ENCODE measurements at regions not wholly inside any gene's neighbourhood (a gene's known extent, or its start where the extent isn't known, plus 50 kb on each side); places are given as distances from the start of the nearest gene placed in this dataset.

- Histone ChIP-seq H3K27ac (ENCODE audit: low read depth in 1 of 2, low read length in 1 of 2) (no peak overlapping the region), H3K27me3 (ENCODE audit: control insufficient read depth in 3 of 3, insufficient read depth in 3 of 3, low read length in 2 of 3) (peaks cover 0 to 8% (median 0%) of the 10 kb centered on the region in 3 donors), H3K36me3 (ENCODE audit: control insufficient read depth in 4 of 4, insufficient read depth in 4 of 4, low read length in 4 of 4) (no peaks in the 10 kb centered on the region), H3K9me3 (ENCODE audit: control insufficient read depth in 4 of 4, insufficient read depth in 3 of 4, low read length in 3 of 4) (no peaks in the 10 kb centered on the region), H3K4me3 (no peak overlapping the region), H3K4me1 (ENCODE audit: control insufficient read depth in 5 of 5, insufficient read depth in 5 of 5, low read length in 5 of 5) (no peaks in the 10 kb centered on the region), H3K9ac (ENCODE audit: insufficient read depth in 1 of 2, low read length in 2 of 2) (no peak overlapping the region)
- no peak for DNase-seq
- TF ChIP-seq, protein P1, sequence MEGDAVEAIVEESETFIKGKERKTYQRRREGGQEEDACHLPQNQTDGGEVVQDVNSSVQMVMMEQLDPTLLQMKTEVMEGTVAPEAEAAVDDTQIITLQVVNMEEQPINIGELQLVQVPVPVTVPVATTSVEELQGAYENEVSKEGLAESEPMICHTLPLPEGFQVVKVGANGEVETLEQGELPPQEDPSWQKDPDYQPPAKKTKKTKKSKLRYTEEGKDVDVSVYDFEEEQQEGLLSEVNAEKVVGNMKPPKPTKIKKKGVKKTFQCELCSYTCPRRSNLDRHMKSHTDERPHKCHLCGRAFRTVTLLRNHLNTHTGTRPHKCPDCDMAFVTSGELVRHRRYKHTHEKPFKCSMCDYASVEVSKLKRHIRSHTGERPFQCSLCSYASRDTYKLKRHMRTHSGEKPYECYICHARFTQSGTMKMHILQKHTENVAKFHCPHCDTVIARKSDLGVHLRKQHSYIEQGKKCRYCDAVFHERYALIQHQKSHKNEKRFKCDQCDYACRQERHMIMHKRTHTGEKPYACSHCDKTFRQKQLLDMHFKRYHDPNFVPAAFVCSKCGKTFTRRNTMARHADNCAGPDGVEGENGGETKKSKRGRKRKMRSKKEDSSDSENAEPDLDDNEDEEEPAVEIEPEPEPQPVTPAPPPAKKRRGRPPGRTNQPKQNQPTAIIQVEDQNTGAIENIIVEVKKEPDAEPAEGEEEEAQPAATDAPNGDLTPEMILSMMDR (IDR thresholded peaks at IDR 0.05; ENCODE audit: control extremely low read depth, extremely low read depth), result no peak
- WGBS, 2 donors, result 86 to 94% methylated on average over 6 of the region's 6 CpGs
- no peak for ATAC-seq (ENCODE audit: insufficient read depth, low FRiP score)
These were observed 203.3 kb upstream of the CRY1 start for GRCh38 chr12:107296681-107297089.

GRCh38 chr12:107302649-107303341, 209.4 kb upstream of the CRY1 start:
- Histone ChIP-seq H3K4me3 (no peak overlapping the region), H3K9me3 (ENCODE audit: control insufficient read depth in 4 of 4, insufficient read depth in 3 of 4, low read length in 3 of 4) (peaks cover 0 to 2% (median 0%) of the 10 kb centered on the region in 4 donors), H3K4me1 (ENCODE audit: control insufficient read depth in 5 of 5, insufficient read depth in 5 of 5, low read length in 5 of 5) (no peaks in the 10 kb centered on the region), H3K27ac (ENCODE audit: low read depth in 1 of 2, low read length in 1 of 2) (no peak overlapping the region), H3K36me3 (ENCODE audit: control insufficient read depth in 4 of 4, insufficient read depth in 4 of 4, low read length in 4 of 4) (no peaks in the 10 kb centered on the region), H3K27me3 (ENCODE audit: control insufficient read depth in 3 of 3, insufficient read depth in 3 of 3, low read length in 2 of 3) (peaks cover 0 to 15% (median 11%) of the 10 kb centered on the region in 3 donors), H3K9ac (ENCODE audit: insufficient read depth in 1 of 2, low read length in 2 of 2) (no peak overlapping the region)
- ATAC-seq (ENCODE audit: insufficient read depth, low FRiP score), result no peak
- TF ChIP-seq, protein P1 (IDR thresholded peaks at IDR 0.05; ENCODE audit: control extremely low read depth, extremely low read depth), result no peak
- WGBS, 2 donors, result 81 to 83% methylated on average over 2 of the region's 2 CpGs
- no peak for DNase-seq

- ATAC-seq (ENCODE audit: insufficient read depth, low FRiP score) (no peak), DNase-seq (no peak)
- TF ChIP-seq, protein P1 (IDR thresholded peaks at IDR 0.05; ENCODE audit: control extremely low read depth, extremely low read depth), result no peak
- Histone ChIP-seq H3K4me3 (no peak overlapping the region), H3K27me3 (ENCODE audit: control insufficient read depth in 3 of 3, insufficient read depth in 3 of 3, low read length in 2 of 3) (peaks cover 0 to 15% (median 12%) of the 10 kb centered on the region in 3 donors), H3K4me1 (ENCODE audit: control insufficient read depth in 5 of 5, insufficient read depth in 5 of 5, low read length in 5 of 5) (peaks cover 0 to 2% (median 0%) of the 10 kb centered on the region in 5 donors), H3K27ac (ENCODE audit: low read depth in 1 of 2, low read length in 1 of 2) (no peak overlapping the region), H3K36me3 (ENCODE audit: control insufficient read depth in 4 of 4, insufficient read depth in 4 of 4, low read length in 4 of 4) (no peaks in the 10 kb centered on the region), H3K9ac (ENCODE audit: insufficient read depth in 1 of 2, low read length in 2 of 2) (no peak overlapping the region), H3K9me3 (ENCODE audit: control insufficient read depth in 4 of 4, insufficient read depth in 3 of 4, low read length in 3 of 4) (peaks cover 0 to 6% (median 2%) of the 10 kb centered on the region in 4 donors)
- WGBS, 2 donors, result 88 to 95% methylated on average over 2 of the region's 2 CpGs
These were observed 211.5 kb upstream of the CRY1 start for GRCh38 chr12:107304588-107305532.

All from lung (tissue), 11 donors.